SU-DHL-6 (cell line): ENCODE measurements at regions not wholly inside any gene's neighbourhood (a gene's known extent, or its start where the extent isn't known, plus 50 kb on each side); places are given as distances from the start of the nearest gene placed in this dataset.

ENCODE experiments used
- H2AFZ ChIP-seq: fragments of 200-600 bp; sonication (generic); 2 replicates; pipeline ENCODE4 v1.6.1; 2014; ENCODE audit warnings: low read depth, mild to moderate bottlenecking, moderate library complexity, mixed read lengths, antibody characterized with exemption, low read length; ENCODE audit not compliant: severe bottlenecking
- H3F3A ChIP-seq: fragments of 200-600 bp; shearing (Covaris generic); 2 replicates; pipeline ENCODE4 v1.6.0; 2016; ENCODE audit warnings: antibody characterized with exemption, mild to moderate bottlenecking; ENCODE audit not compliant: insufficient read depth
- H3K27ac ChIP-seq: fragments of 200-600 bp; sonication (generic); 2 replicates; pipeline ENCODE4 v1.5.1; 2016; ENCODE audit warnings: low read depth, mild to moderate bottlenecking, low read length, moderate library complexity, mixed read lengths
- H3K27me3 ChIP-seq: fragments of 200-600 bp; sonication (generic), shearing (Covaris generic); 2 replicates; pipeline ENCODE4 v1.6.0; 2014; ENCODE audit warnings: mild to moderate bottlenecking, low read length
- H3K36me3 ChIP-seq: fragments of 200-600 bp; sonication (generic); 2 replicates; pipeline ENCODE4 v1.6.1; 2014; ENCODE audit warnings: mild to moderate bottlenecking, low read length, mixed read lengths
- H3K4me2 ChIP-seq: fragments of 300-600, 200-600 bp; shearing (Covaris generic), sonication (generic); 2 replicates; pipeline ENCODE4 v1.6.0; 2014; ENCODE audit warnings: low read length, low read depth, mild to moderate bottlenecking; ENCODE audit not compliant: poor library complexity, severe bottlenecking
- H3K4me3 ChIP-seq: fragments of 200-600 bp; sonication (generic); 2 replicates; pipeline ENCODE4 v1.5.1; 2014; ENCODE audit warnings: antibody characterized with exemption, low read length, mild to moderate bottlenecking, mixed read lengths; ENCODE audit not compliant: insufficient read depth, poor library complexity, severe bottlenecking
- H3K79me2 ChIP-seq: fragments of 200-600 bp; sonication (generic); 2 replicates; pipeline ENCODE4 v1.6.1; 2014; ENCODE audit warnings: mild to moderate bottlenecking, low read length, moderate library complexity; ENCODE audit not compliant: insufficient read depth
- H3K9ac ChIP-seq: fragments of 200-600 bp; sonication (generic); 2 replicates; pipeline ENCODE4 v1.7.0; 2014; ENCODE audit warnings: mild to moderate bottlenecking, low read length
- H3K9me2 ChIP-seq: fragments of 200-600 bp; sonication (generic); replicated peaks from 2 replicates; pipeline ENCODE4 v1.6.1; 2014; ENCODE audit warnings: low read length; ENCODE audit not compliant: insufficient read depth
- H3K9me3 ChIP-seq: fragments of 200-600 bp; sonication (generic); 2 replicates; pipeline ENCODE4 v1.6.1; 2014; ENCODE audit warnings: low read length, mixed read lengths; ENCODE audit not compliant: insufficient read depth
- H4K20me1 ChIP-seq: fragments of 200-600 bp; sonication (generic); 2 replicates; pipeline ENCODE4 v1.6.1; 2014; ENCODE audit warnings: low read depth, mild to moderate bottlenecking, antibody characterized with exemption, low read length, moderate library complexity, mixed read lengths
- CTCF ChIP-seq: fragments of 200-600 bp; sonication (generic); IDR thresholded peaks from one replicate; pipeline ENCODE4 v1.5.1; 2017; ENCODE audit warnings: antibody characterized with exemption, mild to moderate bottlenecking, low read length, moderate library complexity; ENCODE audit not compliant: insufficient read depth, poor library complexity, severe bottlenecking
- EZH2phosphoT487 ChIP-seq: fragments of 200-600 bp; sonication (generic), shearing (Covaris generic); conservative IDR thresholded peaks from 2 replicates; pipeline ENCODE4 v1.6.1; 2018; ENCODE audit warnings: mild to moderate bottlenecking, antibody characterized with exemption, low read length, moderate library complexity, mixed read lengths

- no peak overlapping the region for H3K9ac ChIP-seq
- H4K20me1 ChIP-seq, result no peaks in the 10 kb centered on the region
- H2AFZ ChIP-seq, result no peak overlapping the region
- no peak for TF ChIP-seq EZH2phosphoT487
- TF ChIP-seq CTCF, result no peak
- no peak overlapping the region for H3K4me2 ChIP-seq
- no peak overlapping the region for H3K27ac ChIP-seq
- H3K4me3 ChIP-seq, result no peak overlapping the region
- no peaks in the 10 kb centered on the region for H3K27me3 ChIP-seq
- no peaks in the 10 kb centered on the region for H3K36me3 ChIP-seq
- H3K79me2 ChIP-seq, result no peaks in the 10 kb centered on the region
- no peaks in the 10 kb centered on the region for H3F3A ChIP-seq
- no peaks in the 10 kb centered on the region for H3K9me3 ChIP-seq
- H3K9me2 ChIP-seq, result no peaks in the 10 kb centered on the region
Measured at GRCh38 chr2:5751873-5752482, 59.8 kb downstream of the SOX11 start.

GRCh38 chr2:5756272-5756671, 64.1 kb downstream of the SOX11 start:
- Histone ChIP-seq H3K36me3 (no peaks in the 10 kb centered on the region), H3K27me3 (no peaks in the 10 kb centered on the region), H3K27ac (no peak overlapping the region), H3K4me3 (no peak overlapping the region), H3K9me3 (no peaks in the 10 kb centered on the region), H3K9ac (no peak overlapping the region), H3K9me2 (no peaks in the 10 kb centered on the region), H4K20me1 (no peaks in the 10 kb centered on the region), H3K4me2 (no peak overlapping the region), H3K79me2 (no peaks in the 10 kb centered on the region), H2AFZ (no peak overlapping the region), H3F3A (no peaks in the 10 kb centered on the region)
- TF ChIP-seq CTCF (no peak), EZH2phosphoT487 (no peak)

- Histone ChIP-seq H3K36me3 (no peaks in the 10 kb centered on the region), H3F3A (no peaks in the 10 kb centered on the region), H3K79me2 (no peaks in the 10 kb centered on the region), H3K9me3 (no peaks in the 10 kb centered on the region), H3K9ac (no peak overlapping the region), H3K4me3 (no peak overlapping the region), H3K9me2 (no peaks in the 10 kb centered on the region), H4K20me1 (no peaks in the 10 kb centered on the region), H3K4me2 (no peak overlapping the region), H2AFZ (no peak overlapping the region), H3K27ac (no peak overlapping the region), H3K27me3 (no peaks in the 10 kb centered on the region)
- no peak for TF ChIP-seq CTCF
- TF ChIP-seq EZH2phosphoT487, result no peak
Measured at GRCh38 chr2:5758346-5758745, 66.2 kb downstream of the SOX11 start.
